ENCODE measurements at regions not wholly inside any gene's neighbourhood (a gene's known extent, or its start where the extent isn't known, plus 50 kb on each side); places are given as distances from the start of the nearest gene placed in this dataset.

DNA sequence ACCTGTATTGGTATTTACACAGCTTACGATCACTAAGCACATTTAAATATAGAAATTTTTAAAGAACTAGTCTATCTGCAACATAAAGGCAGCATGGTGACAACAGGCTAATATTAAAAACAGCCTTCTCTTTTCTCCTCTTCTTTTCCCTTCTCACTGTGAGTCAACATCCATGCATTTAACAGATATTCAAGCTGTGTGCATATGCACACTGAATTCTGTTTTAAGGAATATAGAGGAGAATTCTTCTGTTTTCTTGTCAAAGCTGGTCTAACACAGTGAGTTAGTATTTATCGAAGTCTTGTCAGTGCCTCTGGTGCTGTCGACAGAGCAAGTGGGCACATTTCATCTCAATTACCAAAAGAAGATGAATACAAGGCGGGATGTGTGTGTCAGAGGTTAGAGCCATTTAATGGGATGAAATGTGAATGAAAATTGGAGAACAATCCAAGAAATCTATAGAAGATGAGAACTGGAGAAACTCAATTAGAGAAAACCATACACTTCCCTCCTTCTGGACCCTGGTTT, 282.3 kb downstream of the FAT3 start:
- no peaks in the 10 kb centered on the region for H3K9me3 Mint-ChIP-seq (ENCODE audit: low read depth)
- H3K27me3 Mint-ChIP-seq, result no peaks in the 10 kb centered on the region
- no peak overlapping the region for H3K27ac Mint-ChIP-seq
- DNase-seq (ENCODE audit: low spot score, unreplicated experiment), result no peak
- peaks cover 21% of the 10 kb centered on the region for H3K4me1 Mint-ChIP-seq (ENCODE audit: low read depth)
- no peaks in the 10 kb centered on the region for H3K36me3 Mint-ChIP-seq (ENCODE audit: insufficient read depth)
- no peak overlapping the region for H3K4me3 Mint-ChIP-seq (ENCODE audit: low read depth)
- TF ChIP-seq, protein P1, sequence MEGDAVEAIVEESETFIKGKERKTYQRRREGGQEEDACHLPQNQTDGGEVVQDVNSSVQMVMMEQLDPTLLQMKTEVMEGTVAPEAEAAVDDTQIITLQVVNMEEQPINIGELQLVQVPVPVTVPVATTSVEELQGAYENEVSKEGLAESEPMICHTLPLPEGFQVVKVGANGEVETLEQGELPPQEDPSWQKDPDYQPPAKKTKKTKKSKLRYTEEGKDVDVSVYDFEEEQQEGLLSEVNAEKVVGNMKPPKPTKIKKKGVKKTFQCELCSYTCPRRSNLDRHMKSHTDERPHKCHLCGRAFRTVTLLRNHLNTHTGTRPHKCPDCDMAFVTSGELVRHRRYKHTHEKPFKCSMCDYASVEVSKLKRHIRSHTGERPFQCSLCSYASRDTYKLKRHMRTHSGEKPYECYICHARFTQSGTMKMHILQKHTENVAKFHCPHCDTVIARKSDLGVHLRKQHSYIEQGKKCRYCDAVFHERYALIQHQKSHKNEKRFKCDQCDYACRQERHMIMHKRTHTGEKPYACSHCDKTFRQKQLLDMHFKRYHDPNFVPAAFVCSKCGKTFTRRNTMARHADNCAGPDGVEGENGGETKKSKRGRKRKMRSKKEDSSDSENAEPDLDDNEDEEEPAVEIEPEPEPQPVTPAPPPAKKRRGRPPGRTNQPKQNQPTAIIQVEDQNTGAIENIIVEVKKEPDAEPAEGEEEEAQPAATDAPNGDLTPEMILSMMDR (IDR thresholded peaks at IDR 0.05; ENCODE audit: unreplicated experiment), result no peak

DNA sequence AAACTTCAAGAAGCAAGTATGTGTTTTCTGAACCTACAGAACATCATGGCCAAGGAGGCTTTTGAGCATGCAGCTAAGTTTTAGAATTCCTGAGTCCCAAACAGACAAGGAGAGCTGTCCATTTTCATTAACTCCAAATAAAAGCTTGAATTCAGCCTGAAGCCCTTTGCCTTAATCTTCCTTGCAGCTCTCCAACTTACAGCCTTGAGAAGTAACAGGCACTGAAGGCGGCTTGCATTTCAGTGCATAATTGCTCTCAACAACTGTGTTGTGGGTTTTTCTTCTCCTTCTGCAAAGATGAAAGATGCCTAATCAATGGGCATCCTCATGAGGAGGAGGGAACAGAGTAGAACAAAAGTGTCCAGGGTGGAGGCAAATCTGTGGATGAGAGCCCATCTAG, 286.0 kb downstream of the FAT3 start:
- TF ChIP-seq, protein P1 (IDR thresholded peaks at IDR 0.05; ENCODE audit: unreplicated experiment), result no peak
- H3K9me3 Mint-ChIP-seq (ENCODE audit: low read depth), result no peaks in the 10 kb centered on the region
- H3K27me3 Mint-ChIP-seq, result no peaks in the 10 kb centered on the region
- no peak overlapping the region for H3K4me3 Mint-ChIP-seq (ENCODE audit: low read depth)
- H3K27ac Mint-ChIP-seq, result no peak overlapping the region
- no peaks in the 10 kb centered on the region for H3K36me3 Mint-ChIP-seq (ENCODE audit: insufficient read depth)
- DNase-seq (ENCODE audit: low spot score, unreplicated experiment), result no peak
- peaks cover 4% of the 10 kb centered on the region for H3K4me1 Mint-ChIP-seq (ENCODE audit: low read depth)

DNA sequence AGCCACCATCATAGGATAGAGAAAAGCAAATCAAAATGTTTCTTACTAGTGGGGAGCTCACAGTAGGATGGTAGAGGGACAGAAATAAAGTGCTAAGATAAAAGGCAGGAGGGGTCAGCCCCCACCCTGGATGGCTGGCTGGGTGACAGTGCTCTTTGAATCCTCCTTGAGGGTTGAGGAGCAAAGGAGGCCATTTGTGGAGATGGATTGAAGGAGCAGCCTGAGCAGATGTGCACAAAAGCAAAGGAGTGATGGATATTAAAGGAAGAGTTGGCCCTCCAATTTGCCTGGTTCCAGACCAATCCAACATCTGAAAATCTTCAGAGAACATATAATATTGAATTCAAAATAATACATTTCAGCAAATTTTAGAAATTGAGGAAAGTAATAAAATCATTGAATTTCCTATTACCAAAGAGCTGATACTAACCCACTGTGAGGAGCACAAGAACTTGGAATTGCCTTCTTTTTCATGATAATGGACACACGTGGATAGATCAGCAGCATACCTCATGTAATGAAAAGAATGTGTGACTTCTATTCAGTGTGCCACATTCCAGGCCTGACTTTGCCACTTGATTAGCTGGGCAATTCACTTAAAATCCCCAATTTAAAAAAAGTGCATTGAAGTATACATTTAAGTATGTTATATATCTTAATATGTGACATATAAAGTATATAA, 287.0 kb downstream of the FAT3 start:
- TF ChIP-seq, protein P1 (IDR thresholded peaks at IDR 0.05; ENCODE audit: unreplicated experiment), result no peak
- H3K4me1 Mint-ChIP-seq (ENCODE audit: low read depth), result no peaks in the 10 kb centered on the region
- H3K9me3 Mint-ChIP-seq (ENCODE audit: low read depth), result peaks cover 2% of the 10 kb centered on the region
- no peak for DNase-seq (ENCODE audit: low spot score, unreplicated experiment)
- peaks cover under 1% of the 10 kb centered on the region for H3K36me3 Mint-ChIP-seq (ENCODE audit: insufficient read depth)
- H3K27me3 Mint-ChIP-seq, result no peaks in the 10 kb centered on the region
- no peak overlapping the region for H3K4me3 Mint-ChIP-seq (ENCODE audit: low read depth)
- H3K27ac Mint-ChIP-seq, result no peak overlapping the region

DNA sequence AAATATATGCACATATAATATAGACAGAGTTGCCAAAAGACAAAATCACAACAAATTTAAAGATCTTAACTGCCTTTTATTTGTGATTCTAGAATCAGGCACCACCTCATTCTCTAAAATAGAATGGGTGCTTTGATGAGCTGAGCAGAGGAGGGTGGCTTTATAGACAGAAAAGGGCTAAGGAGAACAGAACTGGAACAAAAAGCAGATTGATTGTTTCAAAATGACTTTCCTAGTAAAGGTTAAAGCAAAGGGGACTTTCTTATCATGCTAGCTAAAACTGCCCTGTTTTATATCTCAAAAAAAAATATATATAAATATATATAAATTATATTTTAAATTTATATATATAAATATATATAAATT, 287.6 kb downstream of the FAT3 start:
- no peak overlapping the region for H3K27ac Mint-ChIP-seq
- H3K27me3 Mint-ChIP-seq, result no peaks in the 10 kb centered on the region
- peaks cover 7% of the 10 kb centered on the region for H3K9me3 Mint-ChIP-seq (ENCODE audit: low read depth)

DNA sequence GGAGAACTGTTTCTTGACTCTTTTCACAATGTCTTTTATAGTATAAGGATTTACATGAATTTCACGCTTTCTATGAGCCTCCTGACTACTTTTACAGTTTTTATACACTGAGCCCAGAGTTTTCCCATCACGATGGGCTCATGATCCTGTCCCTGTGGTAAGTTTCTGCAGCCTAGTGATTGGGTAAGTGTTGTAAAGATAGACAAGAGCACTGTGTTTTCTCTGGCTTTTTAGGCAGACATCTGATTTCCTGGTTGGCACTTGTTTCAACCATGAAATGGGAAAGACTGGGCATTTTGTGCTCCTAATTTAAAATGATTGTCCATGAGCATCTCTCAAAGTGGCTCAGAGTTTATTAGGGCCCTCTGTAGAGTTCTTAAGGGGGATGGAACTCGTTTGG, 299.0 kb downstream of the FAT3 start:
- H3K4me3 Mint-ChIP-seq (ENCODE audit: low read depth), result no peak overlapping the region
- H3K27me3 Mint-ChIP-seq, result no peaks in the 10 kb centered on the region
- TF ChIP-seq, protein P1 (IDR thresholded peaks at IDR 0.05; ENCODE audit: unreplicated experiment), result no peak
- H3K9me3 Mint-ChIP-seq (ENCODE audit: low read depth), result no peaks in the 10 kb centered on the region
- H3K4me1 Mint-ChIP-seq (ENCODE audit: low read depth), result peaks cover 14% of the 10 kb centered on the region
- H3K27ac Mint-ChIP-seq, result no peak overlapping the region
- H3K36me3 Mint-ChIP-seq (ENCODE audit: insufficient read depth), result no peaks in the 10 kb centered on the region
- no peak for DNase-seq (ENCODE audit: low spot score, unreplicated experiment)

More for the DNA sequence above, 287.6 kb downstream of the FAT3 start:
- peaks cover 2% of the 10 kb centered on the region for H3K36me3 Mint-ChIP-seq (ENCODE audit: insufficient read depth)
- no peaks in the 10 kb centered on the region for H3K4me1 Mint-ChIP-seq (ENCODE audit: low read depth)
- no peak overlapping the region for H3K4me3 Mint-ChIP-seq (ENCODE audit: low read depth)
- DNase-seq (ENCODE audit: low spot score, unreplicated experiment), result no peak
- TF ChIP-seq, protein P1 (IDR thresholded peaks at IDR 0.05; ENCODE audit: unreplicated experiment), result no peak

Data from progenitor cell of endocrine pancreas (in vitro differentiated cells).